ENCODE measurements at regions not wholly inside any gene's neighbourhood (a gene's known extent, or its start where the extent isn't known, plus 50 kb on each side); places are given as distances from the start of the nearest gene placed in this dataset.

DNA sequence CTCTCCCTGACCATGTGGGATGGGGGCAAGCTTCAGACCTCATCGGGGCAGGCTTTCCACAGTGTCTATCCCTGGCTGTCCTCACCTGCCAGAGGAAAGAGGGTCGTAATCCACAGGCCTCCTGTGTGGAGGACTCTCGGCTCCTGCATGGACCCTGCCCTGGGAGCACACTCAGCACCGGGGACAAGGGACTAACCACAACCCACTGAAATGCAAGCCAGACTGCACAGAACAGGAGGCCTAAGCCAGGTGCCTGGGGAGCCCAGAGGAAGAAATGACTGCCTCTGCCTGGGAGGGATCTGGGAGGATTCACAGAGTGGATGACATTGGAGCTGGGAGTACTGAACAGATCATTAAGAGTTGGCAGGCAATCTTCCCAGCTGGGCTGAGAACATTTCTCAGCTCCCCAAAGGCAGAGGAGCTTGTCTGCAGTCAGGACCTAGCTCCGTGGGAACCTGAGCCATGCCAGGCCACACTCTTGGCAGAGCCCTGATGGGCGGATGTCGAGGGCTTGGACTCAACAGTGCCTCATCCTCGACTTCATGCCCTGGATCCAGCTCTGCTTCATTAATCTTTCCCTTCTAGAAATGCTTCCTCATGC lies 213.4 kb downstream of the USP6NL start:
- Histone ChIP-seq H4K91ac (ENCODE audit: low read depth, low read length, poor library complexity) (no peak overlapping the region), H3K4ac (ENCODE audit: low read length) (no peak overlapping the region), H3K14ac (ENCODE audit: low read length) (peak overlapping the region; percentile 41), H3K23ac (ENCODE audit: low read depth, low read length, poor library complexity) (no peak overlapping the region), H2BK15ac (ENCODE audit: low read length) (no peak overlapping the region), H2BK12ac (ENCODE audit: low read length) (no peak overlapping the region), H2AK5ac (ENCODE audit: low read depth, low read length) (no peak overlapping the region), H2AFZ (ENCODE audit: low read length) (no peak overlapping the region), H3K27me3 (ENCODE audit: control insufficient read depth in 3 of 3, insufficient read depth in 3 of 3, low read depth in 1 of 3, low read length in 3 of 3) (peaks cover 0 to 15% (median 0%) of the 10 kb centered on the region in 3 experiments), H4K8ac (ENCODE audit: low read depth, low read length) (no peak overlapping the region), H3K4me2 (ENCODE audit: insufficient read depth, low read length, poor library complexity, severe bottlenecking) (no peak overlapping the region), H3K18ac (ENCODE audit: low read length) (peak overlapping the region; percentile 42), H3K9me3 (replicated peaks in 1 of 2; ENCODE audit: control insufficient read depth in 2 of 2, insufficient read depth in 1 of 2, low read depth in 1 of 2, low read length in 2 of 2) (peaks cover 3 to 5% of the 10 kb centered on the region in 2 donors), H2BK5ac (ENCODE audit: low read length) (no peak overlapping the region), H2BK120ac (ENCODE audit: low read depth, low read length) (no peak overlapping the region), H3K79me1 (ENCODE audit: low read depth, low read length) (no peaks in the 10 kb centered on the region), H3K27ac (replicated peaks; ENCODE audit: low read length) (no peak overlapping the region), H3K4me1 (ENCODE audit: control insufficient read depth in 2 of 2, insufficient read depth in 1 of 2, low read depth in 1 of 2, low read length in 2 of 2) (peaks cover 7 to 15% of the 10 kb centered on the region in 2 donors), H3K4me3 (ENCODE audit: low read length in 2 of 2) (no peak overlapping the region), H3K9ac (ENCODE audit: low read depth, low read length, poor library complexity) (no peak overlapping the region), H3K36me3 (replicated peaks in 1 of 2; ENCODE audit: control insufficient read depth in 2 of 2, insufficient read depth in 2 of 2, low read length in 2 of 2) (no peaks in the 10 kb centered on the region)
- DNase-seq (ENCODE audit: low spot score), result no peak
- no CpG with 5 or more reads among the region's 8 CpGs for WGBS, 2 donors (ENCODE audit: extremely low coverage in 2 of 2, insufficient read length in 2 of 2, insufficient replicate concordance in 1 of 2)

- Histone ChIP-seq H3K79me1 (ENCODE audit: low read depth, low read length) (no peaks in the 10 kb centered on the region), H2BK12ac (ENCODE audit: low read length) (no peak overlapping the region), H3K4me3 (ENCODE audit: low read length in 2 of 2) (no peak overlapping the region), H2AK5ac (ENCODE audit: low read depth, low read length) (no peak overlapping the region), H4K8ac (ENCODE audit: low read depth, low read length) (no peak overlapping the region), H3K27me3 (ENCODE audit: control insufficient read depth in 3 of 3, insufficient read depth in 3 of 3, low read depth in 1 of 3, low read length in 3 of 3) (peaks cover 0 to 15% (median 0%) of the 10 kb centered on the region in 3 experiments), H3K18ac (ENCODE audit: low read length) (peak overlapping the region; percentile 69), H3K27ac (replicated peaks; ENCODE audit: low read length) (no peak overlapping the region), H3K9ac (ENCODE audit: low read depth, low read length, poor library complexity) (no peak overlapping the region), H3K14ac (ENCODE audit: low read length) (no peak overlapping the region), H3K4ac (ENCODE audit: low read length) (no peak overlapping the region), H2AFZ (ENCODE audit: low read length) (no peak overlapping the region), H4K91ac (ENCODE audit: low read depth, low read length, poor library complexity) (no peak overlapping the region), H2BK15ac (ENCODE audit: low read length) (no peak overlapping the region), H3K36me3 (replicated peaks in 1 of 2; ENCODE audit: control insufficient read depth in 2 of 2, insufficient read depth in 2 of 2, low read length in 2 of 2) (no peaks in the 10 kb centered on the region), H2BK120ac (ENCODE audit: low read depth, low read length) (no peak overlapping the region), H2BK5ac (ENCODE audit: low read length) (no peak overlapping the region), H3K23ac (ENCODE audit: low read depth, low read length, poor library complexity) (no peak overlapping the region), H3K4me1 (ENCODE audit: control insufficient read depth in 2 of 2, insufficient read depth in 1 of 2, low read depth in 1 of 2, low read length in 2 of 2) (peaks cover 7 to 15% of the 10 kb centered on the region in 2 donors), H3K9me3 (replicated peaks in 1 of 2; ENCODE audit: control insufficient read depth in 2 of 2, insufficient read depth in 1 of 2, low read depth in 1 of 2, low read length in 2 of 2) (peaks cover 1 to 2% of the 10 kb centered on the region in 2 donors), H3K4me2 (ENCODE audit: insufficient read depth, low read length, poor library complexity, severe bottlenecking) (no peak overlapping the region)
- WGBS, 2 donors (ENCODE audit: extremely low coverage in 2 of 2, insufficient read length in 2 of 2, insufficient replicate concordance in 1 of 2), result no CpG with 5 or more reads among the region's 21 CpGs
- DNase-seq (ENCODE audit: low spot score), result no peak
These were observed 214.1 kb downstream of the USP6NL start for GRCh38 chr10:11397077-11397965.

- no peak overlapping the region for H2BK12ac ChIP-seq (ENCODE audit: low read length)
- H3K27me3 ChIP-seq (ENCODE audit: control insufficient read depth in 3 of 3, insufficient read depth in 3 of 3, low read depth in 1 of 3, low read length in 3 of 3), result peaks cover 0 to 15% (median 0%) of the 10 kb centered on the region in 3 experiments
- H3K14ac ChIP-seq (ENCODE audit: low read length), result peak overlapping the region; percentile 50
- H3K23ac ChIP-seq (ENCODE audit: low read depth, low read length, poor library complexity), result no peak overlapping the region
- H3K9ac ChIP-seq (ENCODE audit: low read depth, low read length, poor library complexity), result no peak overlapping the region
- peak overlapping the region; percentile 67 for H2AK5ac ChIP-seq (ENCODE audit: low read depth, low read length)
- no peak overlapping the region for H4K91ac ChIP-seq (ENCODE audit: low read depth, low read length, poor library complexity)
- H3K9me3 ChIP-seq (replicated peaks in 1 of 2; ENCODE audit: control insufficient read depth in 2 of 2, insufficient read depth in 1 of 2, low read depth in 1 of 2, low read length in 2 of 2), result peaks cover 0 to 2% of the 10 kb centered on the region in 2 donors
- no peaks in the 10 kb centered on the region for H3K36me3 ChIP-seq (replicated peaks in 1 of 2; ENCODE audit: control insufficient read depth in 2 of 2, insufficient read depth in 2 of 2, low read length in 2 of 2)
- peaks cover under 1 to 10% of the 10 kb centered on the region in 2 donors for H3K4me1 ChIP-seq (ENCODE audit: control insufficient read depth in 2 of 2, insufficient read depth in 1 of 2, low read depth in 1 of 2, low read length in 2 of 2)
- no CpG with 5 or more reads among the region's 17 CpGs for WGBS, 2 donors (ENCODE audit: extremely low coverage in 2 of 2, insufficient read length in 2 of 2, insufficient replicate concordance in 1 of 2)
- H3K18ac ChIP-seq (ENCODE audit: low read length), result peak overlapping the region; percentile 58
- no peak overlapping the region for H3K27ac ChIP-seq (replicated peaks; ENCODE audit: low read length)
- no peak overlapping the region for H2BK5ac ChIP-seq (ENCODE audit: low read length)
- H3K4me2 ChIP-seq (ENCODE audit: insufficient read depth, low read length, poor library complexity, severe bottlenecking), result no peak overlapping the region
- H2BK120ac ChIP-seq (ENCODE audit: low read depth, low read length), result no peak overlapping the region
- H2BK15ac ChIP-seq (ENCODE audit: low read length), result peak overlapping the region; percentile 64
- H2AFZ ChIP-seq (ENCODE audit: low read length), result no peak overlapping the region
- no peaks in the 10 kb centered on the region for H3K79me1 ChIP-seq (ENCODE audit: low read depth, low read length)
- H3K4ac ChIP-seq (ENCODE audit: low read length), result peak overlapping the region; percentile 10
- no peak overlapping the region for H4K8ac ChIP-seq (ENCODE audit: low read depth, low read length)
- no peak overlapping the region for H3K4me3 ChIP-seq (ENCODE audit: low read length in 2 of 2)
- DNase-seq (ENCODE audit: low spot score), result no peak
These were observed 215.0 kb downstream of the USP6NL start for GRCh38 chr10:11396311-11396955.

Measured in neuronal stem cell (in vitro differentiated cells).